ENCODE measurements at regions not wholly inside any gene's neighbourhood (a gene's known extent, or its start where the extent isn't known, plus 50 kb on each side); places are given as distances from the start of the nearest gene placed in this dataset.

DNA sequence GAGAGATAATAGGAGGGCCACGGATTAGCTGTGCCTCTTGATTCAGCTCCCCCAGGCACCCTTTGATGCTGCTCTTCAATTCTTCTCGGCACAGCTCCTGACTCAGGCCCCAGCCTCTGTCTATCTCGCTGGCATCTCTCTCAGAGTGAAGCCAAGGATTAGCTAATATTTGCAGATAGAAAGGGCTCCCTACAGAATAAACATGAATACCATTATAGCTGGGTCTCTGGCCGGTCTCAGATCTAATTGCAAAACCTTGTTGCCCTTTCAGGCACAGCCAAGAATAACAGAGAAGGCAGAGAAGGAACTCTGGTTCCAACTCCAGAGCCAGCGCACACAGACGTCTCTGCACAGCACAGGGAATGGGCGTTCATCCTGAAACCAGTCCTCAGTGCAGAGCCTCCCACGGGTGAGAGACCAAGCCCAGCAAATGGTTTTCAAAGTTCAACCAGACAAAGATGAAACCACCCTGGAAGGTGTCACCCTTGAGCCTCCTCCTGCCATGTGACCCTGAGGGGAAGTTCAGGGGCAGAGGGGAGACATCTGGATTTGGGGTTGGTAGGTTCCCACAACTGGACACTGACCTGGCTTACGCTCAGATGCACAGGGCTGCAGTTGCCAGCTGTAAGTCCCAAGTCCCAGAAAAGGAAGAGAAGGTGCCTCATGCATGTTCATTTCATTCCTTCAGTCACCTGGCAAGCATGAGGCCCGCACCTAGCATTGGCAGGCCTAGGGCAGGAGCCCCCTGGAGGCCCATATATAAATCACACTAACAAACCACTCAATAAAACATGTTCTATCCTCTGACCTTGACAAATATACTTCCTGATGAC lies 394.0 kb downstream of the NPHP4 start:
- DNase-seq (ENCODE audit: low spot score): no peak

DNA sequence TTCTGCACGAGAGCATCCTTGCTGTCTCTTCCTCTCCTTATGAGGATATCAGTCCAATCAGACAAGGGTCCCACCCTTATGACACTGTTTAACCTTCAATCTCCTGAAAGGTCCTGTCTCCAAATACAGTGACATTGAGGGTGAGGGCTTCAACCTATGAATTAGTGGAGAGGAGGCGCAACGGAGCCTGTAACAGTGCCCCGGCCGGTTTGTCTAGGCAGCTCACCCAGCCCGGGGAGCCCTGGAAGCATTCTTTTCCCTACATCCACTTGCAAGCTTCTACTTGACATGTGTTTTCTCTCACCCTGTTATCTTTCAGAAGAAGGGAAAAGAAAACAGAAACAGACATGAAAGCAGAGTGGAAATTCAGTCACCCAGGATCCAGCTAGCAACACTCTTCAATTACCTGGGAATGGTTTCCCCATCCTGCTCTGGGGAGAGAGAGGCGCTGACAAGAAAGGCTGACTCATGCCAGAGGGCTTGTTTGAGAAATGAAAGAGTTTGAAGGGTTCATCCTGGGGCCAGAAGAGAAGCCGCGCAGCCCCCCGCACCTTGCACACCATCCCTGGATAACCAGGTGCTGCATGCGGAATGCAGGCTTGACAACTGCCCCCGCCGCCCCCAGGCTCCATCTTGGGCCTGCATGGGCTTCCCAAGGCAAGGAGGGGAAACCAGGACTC lies 394.9 kb downstream of the NPHP4 start:
- no peak for DNase-seq (ENCODE audit: low spot score)

DNA sequence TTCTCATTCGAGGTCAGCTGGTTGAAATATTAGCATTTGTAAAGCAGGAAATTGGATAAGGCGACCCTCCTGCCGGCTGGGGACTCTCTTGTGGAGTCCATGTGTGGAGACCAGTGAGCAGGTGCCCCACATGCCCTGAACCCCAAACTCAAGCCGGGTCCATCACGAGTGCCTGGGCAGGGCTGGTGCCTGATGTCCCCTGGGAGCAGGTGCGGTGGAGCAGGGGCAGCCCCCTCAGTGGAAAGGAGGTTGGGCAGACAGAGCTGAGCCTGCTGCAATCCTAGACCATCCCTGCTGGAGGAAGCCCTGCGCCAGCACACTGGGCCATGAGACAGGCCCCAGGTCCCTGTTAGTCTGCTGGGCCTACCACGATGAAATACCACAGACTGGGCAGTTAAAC lies 395.6 kb downstream of the NPHP4 start:
- DNase-seq (ENCODE audit: low spot score): no peak

DNA sequence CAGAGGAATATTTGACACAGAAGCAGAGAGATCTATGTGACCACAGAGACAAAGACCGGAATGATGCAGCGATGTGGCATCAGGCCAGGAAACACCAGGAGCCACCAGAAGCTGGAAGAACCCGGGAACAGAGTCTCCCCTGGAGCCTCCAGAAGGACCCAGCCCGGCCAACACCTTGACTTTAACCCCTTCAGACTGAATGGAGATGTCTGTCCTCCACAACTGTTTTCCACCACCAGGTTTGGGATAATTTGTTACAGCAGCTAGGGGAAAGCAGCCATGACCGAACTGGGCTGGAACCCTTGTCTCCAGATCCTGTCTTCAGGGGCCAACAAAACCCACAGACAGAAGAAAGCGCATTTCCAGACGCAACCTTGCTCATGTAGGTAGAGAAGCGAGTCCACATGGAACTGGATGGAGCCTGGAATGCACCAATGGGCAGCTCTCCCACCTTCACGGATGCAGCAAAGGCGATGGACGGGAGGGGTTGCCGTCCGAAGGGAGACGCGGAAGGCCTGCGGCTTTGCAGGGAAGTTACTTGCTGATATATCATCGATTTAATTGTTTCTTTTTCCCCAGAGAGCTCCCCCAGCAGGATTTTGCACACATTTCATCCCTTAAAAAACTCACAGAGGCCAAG lies 396.6 kb downstream of the NPHP4 start:
- DNase-seq (ENCODE audit: low spot score): no peak

DNA sequence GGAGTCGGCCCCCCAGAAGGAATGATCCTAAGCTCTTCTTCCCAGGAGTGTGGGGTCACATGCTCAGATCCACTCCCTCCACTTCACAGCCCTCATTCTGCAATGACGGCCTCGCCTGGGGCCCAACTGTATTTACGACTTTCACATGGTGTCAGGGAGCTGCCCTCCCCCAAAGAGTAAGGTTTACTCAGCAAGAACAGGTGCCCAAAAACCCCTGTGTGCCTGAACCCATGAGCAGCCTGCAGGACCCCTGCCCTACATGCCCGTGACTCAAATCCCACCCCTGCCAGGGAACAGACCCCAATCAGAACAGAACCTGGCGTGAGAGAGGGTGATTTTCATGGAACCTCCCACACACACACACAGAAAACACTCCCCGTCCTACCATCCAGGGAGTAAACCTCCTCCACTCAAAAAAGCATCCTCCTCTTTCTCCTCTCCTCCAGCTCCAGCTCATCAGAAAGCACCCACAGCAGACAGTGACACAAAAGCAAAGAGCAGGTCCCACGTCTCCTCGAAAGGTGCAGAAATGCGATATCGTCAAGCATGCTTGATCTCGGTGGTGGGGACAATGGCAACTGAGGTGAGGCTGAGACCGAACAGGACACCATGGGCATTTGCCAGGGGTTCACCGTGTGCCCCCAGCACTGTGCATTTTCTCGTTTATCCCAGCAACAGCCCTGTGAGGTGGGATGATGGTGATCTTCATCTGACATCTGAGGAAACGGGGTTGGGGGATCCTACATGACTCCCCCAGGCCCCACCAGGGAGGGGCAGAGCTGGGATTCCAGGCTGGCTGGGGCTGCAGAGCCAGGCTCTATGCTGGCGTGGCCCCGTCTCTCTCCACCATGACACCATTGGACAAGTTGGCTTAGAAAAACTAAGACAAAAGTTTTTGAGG lies 397.9 kb downstream of the NPHP4 start:
- no peak for DNase-seq (ENCODE audit: low spot score)

DNA sequence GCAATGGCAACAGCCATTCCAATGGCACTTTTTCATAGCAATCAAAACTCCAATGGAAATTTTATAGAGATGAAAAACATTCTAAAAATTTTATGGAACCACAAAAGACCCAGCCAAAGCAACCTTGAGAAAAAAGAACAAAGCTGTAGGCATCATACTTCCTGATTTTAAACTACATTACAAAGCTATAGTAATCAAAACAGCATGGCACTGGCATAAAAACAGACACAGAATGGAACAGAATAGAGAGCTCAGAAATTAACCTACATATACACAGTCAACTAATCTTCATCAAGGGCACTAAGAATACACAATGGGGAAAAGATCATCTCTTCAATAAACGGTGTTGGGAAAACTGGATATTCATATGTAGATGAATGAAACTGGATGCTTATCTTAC lies 401.5 kb downstream of the NPHP4 start:
- no peak for DNase-seq (ENCODE audit: low spot score)

DNA sequence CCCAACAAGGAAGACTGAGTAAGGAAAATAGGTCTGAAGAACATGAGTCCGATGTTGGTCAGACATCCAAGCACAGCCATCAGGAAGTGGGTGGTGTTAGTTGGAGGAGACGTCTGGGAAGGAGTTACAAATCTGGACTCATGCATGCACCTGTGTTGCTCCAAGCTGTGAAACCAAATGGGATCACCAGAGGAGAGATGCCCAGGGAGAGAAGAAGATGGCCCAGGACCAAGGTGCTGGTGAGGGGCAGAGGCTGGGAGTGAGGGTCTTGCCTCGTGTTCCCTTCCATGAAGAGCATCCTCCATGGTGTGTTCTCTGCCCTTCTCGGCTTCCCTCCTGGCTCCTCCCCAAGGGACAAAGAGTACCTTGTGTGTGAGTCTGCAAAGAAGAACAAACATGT lies 405.6 kb downstream of the NPHP4 start:
- no peak for DNase-seq (ENCODE audit: low spot score)

DNA sequence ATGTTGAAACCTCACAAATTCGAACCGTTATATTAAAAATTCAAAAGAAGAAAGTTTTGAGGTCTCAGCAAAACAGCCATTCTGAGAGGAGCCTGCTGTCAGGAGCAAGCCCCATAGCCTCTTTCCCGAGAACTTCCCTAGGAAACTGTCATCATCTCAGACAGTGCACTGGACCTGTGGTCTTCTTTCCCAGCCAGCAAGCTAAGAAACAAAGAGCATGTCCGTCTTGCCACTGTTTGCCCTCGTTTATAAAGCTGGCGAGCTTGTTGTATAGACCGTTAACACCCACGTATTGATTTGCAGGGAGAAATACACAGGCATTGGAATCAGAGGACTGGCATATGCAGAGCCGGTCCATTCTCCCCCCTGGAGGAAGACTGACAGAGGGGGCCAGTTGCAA lies 407.0 kb downstream of the NPHP4 start:
- DNase-seq (ENCODE audit: low spot score): no peak

DNA sequence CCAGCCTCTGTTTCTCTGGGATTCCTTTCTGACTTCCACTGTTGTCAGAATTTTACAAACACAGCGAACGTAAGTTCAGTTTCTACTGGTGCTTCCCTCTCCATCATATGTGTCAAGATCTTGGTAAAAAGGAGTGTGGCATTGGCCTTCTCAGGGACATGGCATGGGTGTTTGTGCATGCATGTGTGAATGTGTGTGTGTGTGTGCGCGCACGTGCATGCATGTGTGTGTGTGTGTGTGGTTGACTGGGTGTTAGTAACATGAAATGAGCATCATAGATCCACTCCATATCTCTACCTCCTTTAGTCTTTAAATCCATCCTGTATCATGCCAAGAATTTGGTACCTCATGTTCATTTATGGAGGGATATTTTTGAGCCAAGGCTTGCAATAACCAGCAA lies 411.3 kb downstream of the NPHP4 start:
- DNase-seq (ENCODE audit: low spot score): no peak

DNA sequence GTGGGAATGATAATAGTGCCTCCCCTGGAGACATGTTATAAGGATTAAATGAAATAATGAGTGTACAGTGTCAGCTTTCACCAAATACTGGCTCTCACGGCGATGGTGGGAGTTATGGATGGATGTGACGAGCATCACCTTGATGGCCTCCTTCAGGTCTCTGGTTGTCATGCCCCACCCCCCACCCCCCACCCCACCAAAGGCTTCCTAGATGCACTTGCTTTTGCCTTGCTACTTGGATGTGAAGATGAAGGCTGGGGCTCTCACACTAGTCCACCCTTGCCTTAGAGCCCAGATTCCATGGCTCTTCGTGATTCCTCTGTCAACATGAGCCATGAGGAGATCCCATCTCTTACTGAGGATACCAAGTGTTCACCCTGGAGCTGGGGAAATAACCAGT lies 412.3 kb downstream of the NPHP4 start:
- DNase-seq (ENCODE audit: low spot score): no peak

DNA sequence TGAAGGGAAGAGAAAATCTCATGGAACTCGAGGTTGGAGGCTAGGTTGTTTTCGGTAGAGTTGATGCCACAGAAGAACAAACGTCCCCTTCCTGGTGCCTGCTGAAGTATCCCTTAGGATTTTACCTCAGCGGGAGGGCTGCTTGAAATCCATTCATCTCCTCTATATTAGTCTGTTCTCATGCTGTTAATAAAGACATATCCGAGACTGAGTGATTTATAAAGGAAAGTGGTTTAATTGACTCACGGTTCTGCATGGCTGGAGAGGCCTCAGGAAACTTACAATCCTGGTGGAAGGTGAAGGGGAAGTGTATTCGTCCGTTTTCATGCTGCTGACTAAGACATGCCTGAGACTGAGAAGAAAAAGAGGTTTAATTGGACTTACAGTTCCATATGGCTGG lies 413.5 kb downstream of the NPHP4 start:
- DNase-seq (ENCODE audit: low spot score): no peak

DNA sequence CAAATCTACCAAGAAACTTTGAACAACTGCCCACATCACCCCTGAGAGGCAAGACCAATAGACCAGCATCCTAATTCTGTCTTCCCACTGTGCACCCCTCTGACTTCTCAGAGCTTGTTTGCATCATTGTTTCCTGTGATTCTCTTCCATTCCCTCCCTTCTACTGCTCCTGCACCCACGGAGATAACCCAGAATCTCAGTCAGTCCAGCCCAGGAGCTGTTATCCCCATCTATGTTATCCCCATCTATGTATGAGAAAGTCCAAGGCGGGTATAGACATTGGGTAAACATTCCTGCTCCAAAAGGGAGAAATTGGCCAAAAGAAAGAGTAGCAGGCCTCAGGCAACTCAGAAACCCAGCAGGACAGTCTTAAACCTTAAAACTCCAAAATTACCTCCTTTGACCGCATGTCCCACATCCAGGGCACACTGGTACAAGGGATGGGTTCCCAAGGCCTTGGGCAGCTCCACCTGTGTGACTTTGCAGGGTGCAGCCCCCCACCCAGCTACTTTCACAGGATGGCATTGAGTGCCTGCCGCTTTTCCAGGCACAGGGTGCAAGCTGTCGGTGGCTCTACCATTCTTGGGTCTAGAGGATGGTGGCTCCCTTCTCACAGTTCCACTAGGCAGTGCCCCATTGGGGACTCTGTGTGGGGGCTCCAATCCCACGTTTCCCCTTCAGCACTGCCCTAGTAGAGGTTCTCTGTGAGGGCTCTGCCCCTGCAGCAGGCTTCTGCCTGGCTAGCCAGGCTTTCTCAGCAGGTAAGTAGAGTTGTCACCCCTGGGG lies 414.8 kb downstream of the NPHP4 start:
- DNase-seq (ENCODE audit: low spot score): no peak

DNA sequence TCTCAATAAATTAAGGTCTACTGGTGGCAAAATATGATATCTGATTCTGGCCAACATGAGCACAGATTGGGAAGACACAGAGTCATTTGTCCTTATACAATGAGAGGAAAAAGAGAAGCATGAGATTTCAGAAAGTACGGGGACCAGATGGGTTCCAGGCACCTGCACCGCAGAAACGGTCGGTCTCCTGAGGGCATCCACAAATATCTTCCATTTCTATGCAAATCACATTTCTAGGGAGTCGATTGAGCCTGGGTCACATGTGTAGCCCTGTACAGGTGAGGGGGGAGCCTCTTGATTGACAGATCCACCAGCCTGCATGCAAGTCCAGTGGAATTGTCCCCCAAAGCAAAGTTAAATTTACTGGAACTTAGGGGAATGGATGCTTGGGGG lies 415.6 kb downstream of the NPHP4 start:
- no peak for DNase-seq (ENCODE audit: low spot score)

DNA sequence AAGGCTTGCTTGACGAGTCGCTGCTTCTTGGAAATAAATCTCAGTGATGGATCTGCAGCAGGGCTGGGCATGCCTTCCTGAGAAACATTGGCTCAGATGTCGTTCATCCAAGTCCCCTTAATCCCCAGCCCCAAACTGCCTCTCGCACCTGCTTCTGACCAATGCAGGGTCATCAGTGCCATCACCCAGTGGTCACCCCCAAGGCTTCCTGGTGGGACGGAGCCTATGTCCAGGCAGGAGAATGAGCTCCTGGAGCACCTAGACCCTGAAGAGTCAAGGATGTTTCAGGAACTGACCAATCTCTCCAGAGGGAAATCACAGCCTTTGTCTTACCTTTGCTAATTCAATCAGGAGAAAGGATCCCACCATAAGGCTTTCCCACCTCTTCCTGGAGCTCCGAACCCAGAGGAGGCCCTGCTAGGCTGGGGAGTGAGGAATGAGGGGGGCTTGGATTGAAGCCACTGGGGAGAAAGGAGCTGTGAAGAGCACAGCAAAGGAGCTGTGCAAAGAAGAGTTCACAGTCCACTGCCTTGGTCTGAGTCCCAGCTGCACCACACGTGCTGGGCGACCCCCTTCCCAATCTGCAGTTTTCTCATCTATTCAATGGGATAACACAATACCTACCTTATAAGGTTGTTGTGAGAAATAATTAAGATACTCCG lies 416.1 kb downstream of the NPHP4 start:
- no peak for DNase-seq (ENCODE audit: low spot score)

DNA sequence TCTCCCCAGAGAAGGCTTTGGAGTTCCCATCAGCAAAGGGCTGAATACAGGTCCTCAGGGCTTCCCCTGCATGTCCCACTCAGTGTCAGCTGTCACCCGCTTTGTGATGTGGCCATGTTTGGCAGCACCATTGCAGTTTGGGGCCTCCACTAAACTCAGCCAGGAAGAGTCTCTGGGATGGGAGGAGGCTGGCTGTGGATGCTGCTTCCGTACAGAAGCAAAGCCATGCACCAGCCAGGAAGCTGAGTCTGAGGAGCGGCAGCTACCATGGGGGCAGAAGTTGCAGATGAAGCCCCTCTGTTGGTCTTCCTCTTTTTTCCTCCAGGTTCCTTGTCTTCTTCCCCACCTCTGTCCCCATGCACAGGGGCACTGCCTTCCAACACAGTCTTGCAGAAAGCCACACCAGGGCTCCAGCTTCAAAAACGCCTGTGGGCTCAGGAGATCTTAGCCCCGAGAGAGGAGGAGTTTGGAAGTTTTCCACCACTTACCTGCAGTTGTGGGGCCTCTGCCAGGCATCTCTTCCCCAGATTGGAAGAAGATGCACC lies 416.8 kb downstream of the NPHP4 start:
- no peak for DNase-seq (ENCODE audit: low spot score)

DNA sequence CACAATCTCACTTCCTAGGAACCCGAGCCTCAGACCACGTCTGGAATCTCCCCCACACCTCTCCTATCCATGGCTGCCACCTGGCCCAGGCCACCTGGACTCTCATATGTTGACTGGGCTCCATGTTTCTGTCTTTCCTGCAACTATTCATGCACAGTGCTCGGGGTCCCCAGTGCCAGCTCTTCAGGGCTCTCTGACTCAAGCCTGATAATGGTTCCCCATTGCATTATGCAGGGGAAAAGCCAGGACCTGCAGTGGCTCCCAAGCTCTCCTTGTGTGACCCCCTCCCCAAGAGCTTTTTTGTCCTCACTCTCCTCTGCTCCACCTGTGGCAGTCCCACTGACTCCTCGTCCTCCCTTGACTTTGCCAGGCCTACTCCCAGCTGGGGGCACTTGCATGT lies 417.6 kb downstream of the NPHP4 start:
- DNase-seq (ENCODE audit: low spot score): no peak

DNA sequence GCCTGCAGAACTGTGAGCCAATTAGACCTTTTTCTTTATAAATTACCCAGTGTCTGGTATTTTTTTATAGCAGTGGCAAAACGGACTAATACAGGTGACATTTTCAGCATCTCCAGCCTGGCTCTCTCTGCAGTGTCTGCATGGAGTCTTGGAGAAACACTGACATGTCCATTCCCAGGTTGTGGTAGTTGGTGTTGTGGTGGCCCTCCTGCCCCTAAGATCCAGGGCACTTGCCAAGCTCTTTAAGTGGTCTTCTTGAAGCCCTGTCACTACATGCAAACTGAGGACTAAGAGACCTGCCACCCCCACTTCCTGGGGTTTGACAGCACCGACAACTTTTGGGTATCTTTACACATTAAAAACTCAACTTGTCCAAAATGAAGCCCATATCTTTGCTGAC lies 419.4 kb downstream of the NPHP4 start:
- DNase-seq (ENCODE audit: low spot score): no peak

DNA sequence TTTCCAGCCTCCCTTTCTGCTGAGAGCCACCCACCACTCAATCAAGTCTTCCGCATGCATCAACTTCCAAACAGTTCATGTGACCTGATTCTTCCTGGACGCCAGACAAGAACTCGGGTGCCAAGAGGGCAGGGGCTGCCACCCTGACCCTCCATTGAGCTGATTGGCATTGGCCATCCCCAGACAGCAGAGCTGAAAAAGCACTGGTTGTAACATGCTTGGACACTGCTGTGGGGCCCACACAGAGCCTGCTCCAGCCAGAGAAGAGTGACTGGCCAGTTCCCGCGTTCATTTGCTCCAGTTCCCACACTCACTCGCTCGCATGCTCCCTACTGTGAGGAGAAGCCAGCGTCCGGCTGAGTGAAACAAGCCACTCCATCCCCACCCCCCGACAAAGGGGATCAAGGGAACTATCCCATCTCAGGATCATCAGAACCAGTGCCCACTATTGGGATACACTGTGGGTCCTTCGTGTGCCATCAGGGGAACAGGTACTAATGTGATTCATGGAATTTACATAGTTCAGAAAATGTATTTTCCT lies 420.3 kb downstream of the NPHP4 start:
- DNase-seq (ENCODE audit: low spot score): no peak

DNA sequence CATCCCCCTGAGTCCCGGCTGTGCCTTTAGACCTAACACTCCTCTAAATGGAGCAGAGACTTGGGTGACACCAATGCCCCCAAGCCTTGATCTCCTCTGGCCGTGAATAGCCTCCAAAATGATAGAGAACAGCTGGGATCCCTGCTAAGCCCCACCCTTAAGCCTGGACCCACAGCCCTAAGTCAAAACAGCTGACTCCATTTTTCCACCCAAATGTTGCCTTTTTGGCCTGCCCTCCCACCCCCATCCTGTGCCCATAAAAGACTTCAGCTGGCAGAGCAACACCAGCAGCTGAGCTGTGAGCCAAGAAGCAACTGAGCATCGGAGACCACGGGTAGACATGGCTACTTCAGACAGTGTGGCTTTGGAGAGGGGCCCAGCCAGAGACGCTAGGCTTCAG lies 420.8 kb downstream of the NPHP4 start:
- no peak for DNase-seq (ENCODE audit: low spot score)

DNA sequence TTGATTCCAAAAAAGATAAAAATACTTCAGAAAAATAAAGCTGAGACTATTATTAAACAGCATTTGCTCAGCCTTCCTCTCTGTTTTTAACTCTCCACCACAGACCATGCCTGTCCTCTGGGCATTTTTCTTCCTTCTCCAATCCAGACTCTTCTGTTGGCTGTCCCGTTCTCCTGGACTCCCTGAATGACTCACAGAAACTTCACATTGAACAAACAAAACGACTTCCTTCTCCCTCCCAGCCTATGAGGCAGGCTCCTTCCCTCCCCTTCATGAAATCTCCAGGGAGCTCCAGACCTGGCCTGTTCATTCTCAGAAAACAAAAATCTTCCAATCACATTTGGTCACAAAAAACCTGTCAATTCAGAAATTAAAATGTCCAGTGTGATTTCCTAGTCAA lies 421.3 kb downstream of the NPHP4 start:
- DNase-seq (ENCODE audit: low spot score): no peak

Measured in kidney capillary endothelial cell (primary cell).